ENCODE measurements at regions not wholly inside any gene's neighbourhood (a gene's known extent, or its start where the extent isn't known, plus 50 kb on each side); places are given as distances from the start of the nearest gene placed in this dataset.
"Not testable (repeated sequence)": the region's sequence is repeated elsewhere in the genome, so short reads cannot be mapped to it uniquely, and the experiment has no call there.

GRCh38 chr6:163748886-163749285, 334.4 kb downstream of the QKI start:
- DNase-seq (ENCODE audit: low read depth in 2 of 2) = no peak

DNA sequence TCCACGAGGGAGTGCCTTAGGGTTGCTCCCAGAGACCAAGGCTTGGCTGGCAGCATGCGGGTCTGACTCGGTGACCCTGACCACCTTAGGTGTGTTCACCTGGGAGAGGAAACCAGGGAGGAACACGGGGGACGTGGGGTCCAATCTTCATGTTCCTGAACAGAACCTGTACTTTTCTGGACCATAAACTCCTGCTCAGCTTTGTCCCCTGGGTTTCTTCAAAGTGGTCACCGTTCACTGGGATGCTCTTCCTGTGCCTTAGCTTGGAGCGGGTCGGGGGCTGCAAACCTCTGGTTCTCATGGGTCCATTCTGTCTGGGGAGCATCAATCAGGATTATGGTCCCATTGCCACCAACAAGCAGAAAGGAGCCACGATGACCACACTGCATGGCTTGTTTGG, 333.5 kb downstream of the QKI start:
- DNase-seq (ENCODE audit: low read depth in 2 of 2) = no peak

- not testable (repeated sequence) for DNase-seq (ENCODE audit: low read depth in 2 of 2)
These were observed 332.5 kb downstream of the QKI start for GRCh38 chr6:163747058-163747457.

DNA sequence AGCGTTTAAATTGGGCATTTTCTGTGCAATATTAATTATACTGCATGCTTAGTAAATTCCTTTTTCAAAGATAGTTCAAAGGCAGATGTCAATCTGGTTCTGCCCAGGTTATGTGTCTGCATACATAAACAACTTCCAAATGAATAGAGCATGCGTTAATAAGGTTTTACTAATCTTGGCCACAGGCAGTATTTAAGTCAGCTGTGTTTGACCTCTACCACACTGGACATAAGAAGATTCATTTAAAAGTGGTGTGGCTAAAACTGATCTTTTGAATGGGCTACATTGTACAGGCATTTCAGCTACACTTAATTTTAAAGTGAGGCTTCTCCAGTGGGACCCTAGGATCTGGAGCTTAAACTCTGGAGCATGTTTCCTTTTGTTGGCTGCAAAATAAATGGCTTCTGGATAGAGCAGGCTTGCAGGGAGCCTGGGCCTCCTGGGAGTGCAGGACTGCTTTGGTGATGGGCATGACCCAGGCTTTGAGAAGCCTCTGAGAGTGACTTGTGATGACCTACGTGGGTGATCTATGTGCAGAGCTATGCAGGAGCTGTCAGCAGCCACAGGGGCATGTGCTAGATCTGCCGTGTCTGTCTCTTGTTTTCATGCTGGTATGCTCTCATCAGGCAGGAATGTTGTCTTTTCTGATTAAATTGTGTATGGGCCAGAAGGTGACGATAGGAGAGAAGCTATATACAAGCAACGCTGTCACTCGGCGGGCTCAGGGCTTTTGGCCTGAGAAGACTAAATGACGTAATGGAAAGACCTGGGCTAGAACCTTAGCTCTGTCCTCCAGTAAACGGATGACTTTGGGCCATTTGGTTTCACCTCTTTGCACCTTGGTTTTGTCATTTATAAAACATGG, 331.2 kb downstream of the QKI start:
- DNase-seq (ENCODE audit: low read depth in 2 of 2) = peak; percentile 51 to 68

- no peak for DNase-seq (ENCODE audit: low read depth in 2 of 2)
These were observed 329.9 kb downstream of the QKI start for GRCh38 chr6:163744256-163744925.

DNA sequence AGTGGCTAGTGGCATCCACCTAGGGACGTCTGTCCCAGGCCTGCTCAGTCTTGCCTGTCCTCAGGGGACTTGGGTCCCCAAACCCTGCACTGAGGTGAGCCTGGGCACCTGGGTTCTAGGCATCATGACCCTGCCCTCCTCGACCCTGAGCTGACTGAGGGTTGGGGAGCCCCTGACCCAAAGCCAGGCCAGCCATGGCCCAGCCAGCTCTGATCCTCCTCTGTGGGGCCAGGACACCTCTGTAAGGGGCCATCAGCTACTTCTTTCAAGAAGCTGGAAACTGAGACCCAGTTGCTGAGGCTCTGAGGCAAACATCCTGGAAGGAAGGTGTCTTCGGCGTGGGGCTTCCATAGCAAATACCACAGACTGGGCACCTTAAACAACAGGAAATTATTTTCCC, 329.3 kb downstream of the QKI start:
- no peak for DNase-seq (ENCODE audit: low read depth in 2 of 2)

DNA sequence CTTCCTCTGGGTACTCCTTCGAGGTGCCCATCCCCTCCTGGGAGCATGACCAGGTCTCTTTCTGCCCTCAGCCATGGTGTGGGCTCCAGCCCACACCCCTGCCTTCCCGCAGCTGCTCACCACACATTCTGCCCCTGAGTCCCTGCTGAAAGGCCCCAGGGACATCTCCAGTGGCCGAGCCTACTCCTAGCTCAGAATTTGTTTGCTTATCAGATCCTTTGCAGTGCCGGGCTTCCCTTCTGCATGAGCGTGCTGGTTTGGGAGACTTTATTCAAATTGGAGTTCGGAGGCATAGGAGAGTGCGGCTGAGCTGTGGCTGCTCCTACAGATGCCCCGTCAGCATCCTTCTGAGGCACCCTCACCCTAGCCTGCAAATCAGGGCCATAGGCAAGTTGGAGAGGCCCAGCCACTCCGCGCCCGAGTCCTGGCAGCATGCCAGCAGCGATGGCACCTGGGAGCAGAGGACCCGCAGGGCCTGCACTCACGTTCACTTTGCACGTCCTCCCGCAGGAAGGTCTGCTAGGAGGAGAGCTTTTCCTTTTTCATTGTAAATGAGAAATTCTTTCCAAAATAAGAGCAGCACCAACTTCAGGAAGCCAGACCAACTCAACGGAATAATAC, 327.3 kb downstream of the QKI start:
- DNase-seq (ENCODE audit: low read depth in 2 of 2) = no peak

- DNase-seq (ENCODE audit: low read depth in 2 of 2) = no peak
These were observed 326.8 kb downstream of the QKI start for GRCh38 chr6:163741342-163741741.

GRCh38 chr6:163739966-163740365, 325.4 kb downstream of the QKI start:
- DNase-seq (ENCODE audit: low read depth in 2 of 2) = no peak

GRCh38 chr6:163739408-163739725, 324.8 kb downstream of the QKI start:
- no peak for DNase-seq (ENCODE audit: low read depth in 2 of 2)

- no peak for DNase-seq (ENCODE audit: low read depth in 2 of 2)
These were observed 324.3 kb downstream of the QKI start for GRCh38 chr6:163738725-163739407.

GRCh38 chr6:163738304-163738703, 323.8 kb downstream of the QKI start:
- DNase-seq (ENCODE audit: low read depth in 2 of 2) = no peak

DNA sequence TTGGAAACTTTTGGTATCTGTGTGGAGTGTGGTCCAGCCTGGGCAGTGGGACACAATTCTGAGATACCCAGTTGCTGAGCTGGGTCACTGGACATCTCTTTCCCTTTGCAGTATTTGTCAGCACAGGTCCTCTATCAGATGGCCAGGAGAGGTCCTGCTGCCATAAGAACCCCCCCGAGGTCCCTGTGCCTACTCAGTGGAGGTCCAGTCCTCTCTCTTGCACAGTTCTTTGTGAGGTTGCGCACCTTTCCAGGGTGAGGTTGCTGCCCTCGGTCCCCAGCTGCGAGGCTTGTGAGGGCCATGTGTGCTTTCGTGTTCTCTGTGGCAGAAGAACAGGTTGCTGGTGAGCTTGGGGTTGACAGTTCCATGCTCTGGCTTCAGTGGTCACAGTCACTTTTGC, 320.6 kb downstream of the QKI start:
- DNase-seq (ENCODE audit: low read depth in 2 of 2) = no peak

GRCh38 chr6:163733061-163733460, 318.5 kb downstream of the QKI start:
- no peak for DNase-seq (ENCODE audit: low read depth in 2 of 2)

GRCh38 chr6:163732479-163732878, 318.0 kb downstream of the QKI start:
- DNase-seq (ENCODE audit: low read depth in 2 of 2) = no peak

DNA sequence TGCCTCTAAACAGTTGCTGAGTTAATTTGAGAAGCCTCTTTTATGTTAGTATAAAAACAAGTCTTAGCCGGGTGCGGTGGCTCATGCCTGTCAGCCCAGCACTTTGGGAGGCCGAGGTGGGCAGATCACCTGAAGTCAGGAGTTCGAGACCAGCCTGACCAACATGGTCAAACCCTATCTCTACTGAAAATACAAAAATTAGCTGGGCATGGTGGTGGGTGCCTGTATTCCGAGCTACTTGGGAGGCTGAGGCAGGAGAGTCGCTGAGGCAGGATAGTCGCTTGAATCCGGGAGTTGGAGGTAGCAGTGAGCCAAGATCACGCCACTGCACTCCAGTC, 317.5 kb downstream of the QKI start:
- not testable (repeated sequence) for DNase-seq (ENCODE audit: low read depth in 2 of 2)

- no peak for DNase-seq (ENCODE audit: low read depth in 2 of 2)
These were observed 316.9 kb downstream of the QKI start for GRCh38 chr6:163731215-163732013.

DNA sequence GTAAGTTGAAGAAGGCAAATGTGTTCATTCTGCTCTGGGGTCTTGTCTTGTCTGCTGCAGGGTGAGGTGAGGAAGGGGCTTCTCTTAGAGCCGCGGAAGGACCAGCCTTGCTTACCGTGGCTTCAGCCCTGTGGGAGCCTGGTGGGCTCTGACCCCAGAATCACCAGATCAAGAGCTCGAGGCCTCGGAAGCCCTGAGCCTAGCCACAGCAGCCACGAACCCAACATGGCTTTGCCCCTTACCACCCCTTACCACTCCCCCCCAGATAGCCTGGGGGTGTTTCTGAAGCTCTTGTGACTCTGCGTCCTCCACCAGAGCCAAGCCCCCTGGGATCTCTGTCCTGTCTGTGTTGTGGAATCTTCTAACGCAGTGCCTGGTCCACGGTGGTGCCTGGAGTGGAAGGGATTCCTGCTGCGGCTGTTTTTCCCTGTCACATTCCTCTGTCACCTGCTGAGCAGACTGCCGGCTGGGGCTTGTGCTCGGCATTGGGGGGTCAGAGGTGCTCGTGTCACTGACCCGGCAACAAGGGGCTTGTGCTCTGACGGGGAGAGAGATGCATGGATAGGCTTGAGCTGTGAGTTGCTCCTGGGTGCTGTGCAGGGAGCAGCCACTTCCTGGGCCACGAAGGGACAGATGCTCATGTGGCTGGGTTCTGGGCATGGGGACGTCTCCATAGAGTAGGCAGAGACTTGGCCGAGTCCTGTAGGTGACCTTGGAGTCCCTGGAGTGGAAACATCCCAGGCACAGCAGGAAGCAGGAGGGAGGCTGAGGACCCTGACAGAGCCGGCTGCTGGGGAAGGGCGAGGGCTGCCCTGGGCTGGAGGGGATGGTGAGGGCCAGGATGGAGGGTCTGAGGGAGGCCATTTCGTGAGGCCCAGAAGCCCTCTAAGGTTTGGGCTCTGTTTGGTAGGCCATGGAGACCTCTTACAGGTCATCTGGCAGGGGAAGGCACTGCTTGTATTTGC, 316.0 kb downstream of the QKI start:
- DNase-seq (ENCODE audit: low read depth in 2 of 2) = no peak

GRCh38 chr6:163729127-163729872, 314.8 kb downstream of the QKI start:
- no peak for DNase-seq (ENCODE audit: low read depth in 2 of 2)
